GM12864 (cell line): ENCODE measurements at regions not wholly inside any gene's neighbourhood (a gene's known extent, or its start where the extent isn't known, plus 50 kb on each side); places are given as distances from the start of the nearest gene placed in this dataset.

ENCODE experiments used
- DNase-seq: peaks from one replicate; pipeline ENCODE4 v3.0.0-alpha.2; 2011; ENCODE audit warnings: low read depth
- H3K4me3 ChIP-seq: 2 replicates; pipeline ENCODE4 v1.5.1; 2011; ENCODE audit warnings: mild to moderate bottlenecking, low read depth, low read length, control low read depth
- TF ChIP-seq, protein P1 (sequence below): IDR thresholded peaks from 2 replicates; pipeline ENCODE4 v1.5.1; 2011; ENCODE audit warnings: low read depth, mild to moderate bottlenecking, moderate library complexity, low read length, control low read depth, inconsistent platforms; ENCODE audit errors: missing control alignments

DNA sequence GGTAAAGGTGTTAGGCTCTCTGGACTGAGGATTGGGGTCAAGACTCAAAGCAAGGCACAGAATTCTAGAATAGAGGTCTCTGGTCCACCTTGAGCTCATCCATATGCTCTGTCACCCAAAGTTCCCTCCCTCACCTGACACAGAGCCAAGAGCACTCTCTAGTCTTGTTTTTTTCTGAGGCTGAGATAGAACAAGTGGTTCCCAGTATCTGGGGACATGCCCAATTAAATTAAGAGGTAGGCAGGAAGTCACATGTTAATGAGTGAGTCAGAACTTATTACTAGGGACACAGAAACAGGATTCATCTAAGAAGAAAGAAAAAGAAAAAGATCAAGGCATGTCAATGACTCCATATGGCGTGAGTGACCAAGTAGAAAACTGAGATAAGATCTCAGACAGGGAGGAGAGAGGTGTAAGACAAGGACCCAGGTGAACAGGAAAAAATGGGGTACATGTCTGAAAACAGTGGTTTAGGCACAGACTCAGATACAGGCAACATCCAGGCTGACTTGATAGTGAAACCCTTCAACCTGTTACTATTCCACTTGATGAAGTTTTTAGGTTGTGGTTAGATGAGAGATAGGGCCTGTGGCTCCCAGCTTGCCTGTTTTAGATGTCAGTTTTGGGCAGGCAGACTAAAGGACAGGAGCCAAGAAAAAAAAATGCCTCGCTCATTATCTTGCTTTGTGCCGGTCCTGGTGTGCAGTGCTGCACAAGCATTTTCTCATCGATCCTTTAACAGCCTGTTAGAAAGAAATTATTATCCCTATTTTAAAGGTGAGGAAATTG lies 609.9 kb downstream of the CCSER2 start:
- no peak overlapping the region for H3K4me3 ChIP-seq

DNA sequence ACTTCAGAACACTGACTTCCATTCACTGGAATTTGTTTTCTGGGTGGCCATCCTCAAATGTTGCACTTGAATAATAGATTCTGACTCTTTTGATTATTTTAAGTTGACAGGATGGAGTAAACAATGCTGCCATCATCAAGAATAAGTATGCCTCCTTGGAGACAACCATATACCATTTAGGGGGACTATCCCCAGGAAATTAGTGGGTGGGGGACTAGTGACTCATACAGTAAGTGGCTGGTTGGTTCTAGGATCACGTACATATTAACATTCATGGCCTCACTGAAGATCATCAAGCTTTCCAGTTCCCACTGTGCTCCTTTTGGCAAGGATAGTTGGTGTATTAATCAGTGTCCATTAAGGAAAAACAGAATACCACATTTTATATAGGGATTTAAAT lies 615.2 kb downstream of the CCSER2 start:
- no peak overlapping the region for H3K4me3 ChIP-seq
- TF ChIP-seq, protein P1, sequence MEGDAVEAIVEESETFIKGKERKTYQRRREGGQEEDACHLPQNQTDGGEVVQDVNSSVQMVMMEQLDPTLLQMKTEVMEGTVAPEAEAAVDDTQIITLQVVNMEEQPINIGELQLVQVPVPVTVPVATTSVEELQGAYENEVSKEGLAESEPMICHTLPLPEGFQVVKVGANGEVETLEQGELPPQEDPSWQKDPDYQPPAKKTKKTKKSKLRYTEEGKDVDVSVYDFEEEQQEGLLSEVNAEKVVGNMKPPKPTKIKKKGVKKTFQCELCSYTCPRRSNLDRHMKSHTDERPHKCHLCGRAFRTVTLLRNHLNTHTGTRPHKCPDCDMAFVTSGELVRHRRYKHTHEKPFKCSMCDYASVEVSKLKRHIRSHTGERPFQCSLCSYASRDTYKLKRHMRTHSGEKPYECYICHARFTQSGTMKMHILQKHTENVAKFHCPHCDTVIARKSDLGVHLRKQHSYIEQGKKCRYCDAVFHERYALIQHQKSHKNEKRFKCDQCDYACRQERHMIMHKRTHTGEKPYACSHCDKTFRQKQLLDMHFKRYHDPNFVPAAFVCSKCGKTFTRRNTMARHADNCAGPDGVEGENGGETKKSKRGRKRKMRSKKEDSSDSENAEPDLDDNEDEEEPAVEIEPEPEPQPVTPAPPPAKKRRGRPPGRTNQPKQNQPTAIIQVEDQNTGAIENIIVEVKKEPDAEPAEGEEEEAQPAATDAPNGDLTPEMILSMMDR = no peak

More for the DNA sequence above, 609.9 kb downstream of the CCSER2 start:
- DNase-seq = no peak
- TF ChIP-seq, protein P1 = no peak

DNA sequence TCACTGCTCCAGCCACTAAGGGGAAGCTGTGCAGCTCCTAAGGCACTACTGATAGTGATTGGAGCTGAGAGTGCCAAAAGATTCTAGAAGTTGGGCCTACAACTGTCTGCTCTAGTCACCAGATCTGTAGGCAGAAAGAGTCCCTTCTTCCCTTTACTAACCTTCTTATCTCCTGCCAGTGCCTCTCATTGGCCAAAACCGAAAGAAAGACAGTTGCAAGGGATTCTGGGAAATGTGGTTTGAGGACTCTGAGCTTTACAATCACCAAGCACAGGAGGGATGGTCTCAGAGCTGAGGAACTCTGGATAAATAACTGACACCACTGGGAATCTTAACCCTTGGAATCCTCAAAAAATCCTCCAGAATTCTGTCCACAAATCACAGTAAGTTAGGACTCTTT lies 615.8 kb downstream of the CCSER2 start:
- TF ChIP-seq, protein P1 = no peak
- H3K4me3 ChIP-seq = no peak overlapping the region
- no peak for DNase-seq

More for the DNA sequence above, 615.2 kb downstream of the CCSER2 start:
- DNase-seq = no peak

DNA sequence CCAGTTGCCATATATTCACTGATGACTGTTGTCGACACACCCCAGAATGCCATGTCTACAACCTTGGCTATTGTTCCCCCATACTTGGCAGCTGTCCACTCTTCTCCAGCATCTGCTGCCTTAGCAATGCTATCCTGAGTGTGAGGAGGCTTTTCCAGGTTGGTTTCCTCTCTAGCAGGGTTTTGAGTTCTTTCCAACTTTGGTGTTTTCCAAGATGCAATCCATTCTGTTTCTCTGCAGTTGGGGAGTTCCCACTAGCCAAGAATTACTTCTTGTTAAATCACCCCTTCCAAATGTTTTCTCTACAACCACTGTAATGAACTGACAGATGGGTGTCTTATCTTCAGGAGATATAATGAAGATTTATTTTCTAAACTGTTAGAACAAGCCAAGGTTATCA lies 617.4 kb downstream of the CCSER2 start:
- TF ChIP-seq, protein P1 = no peak
- no peak for DNase-seq
- H3K4me3 ChIP-seq = no peak overlapping the region

DNA sequence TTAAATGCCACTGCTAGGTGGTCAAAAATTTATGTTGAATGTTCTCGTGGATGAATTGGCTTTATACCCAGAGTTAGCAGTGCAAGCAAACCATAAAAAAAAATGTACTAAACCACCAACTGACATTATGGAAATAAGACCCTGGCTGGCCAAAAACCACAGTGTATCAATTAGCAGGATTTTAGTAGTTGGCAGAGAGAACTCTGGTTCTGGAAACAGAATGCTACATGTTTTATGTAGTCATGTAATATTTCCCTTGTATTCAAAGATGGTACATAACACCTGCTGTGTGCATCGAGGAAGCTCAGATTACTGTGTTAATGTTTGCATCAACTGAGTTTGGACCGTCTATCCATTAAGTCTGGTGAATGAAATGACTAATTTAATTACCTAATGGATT lies 618.5 kb downstream of the CCSER2 start:
- TF ChIP-seq, protein P1 = no peak
- no peak overlapping the region for H3K4me3 ChIP-seq
- DNase-seq = no peak

DNA sequence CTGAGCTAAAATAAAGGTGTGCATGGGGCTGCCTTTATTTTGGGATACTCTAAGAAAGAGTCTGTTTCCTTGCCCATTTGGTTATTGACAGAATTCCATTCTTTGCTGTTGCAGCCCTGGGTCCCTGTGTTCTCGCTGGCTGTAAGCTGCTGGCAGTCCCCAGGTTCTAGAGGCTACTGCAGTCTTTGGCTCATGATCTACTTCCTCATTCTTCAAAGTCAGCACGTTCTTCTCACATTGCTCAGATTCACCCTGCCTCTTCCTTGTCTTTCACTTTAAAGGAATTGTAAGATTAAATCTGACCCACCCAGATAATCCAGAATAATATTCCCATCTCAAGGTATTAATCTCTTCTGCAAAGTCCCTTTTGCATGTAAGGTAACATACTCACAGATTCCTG lies 620.3 kb downstream of the CCSER2 start:
- TF ChIP-seq, protein P1 = no peak
- no peak overlapping the region for H3K4me3 ChIP-seq
- DNase-seq = no peak

DNA sequence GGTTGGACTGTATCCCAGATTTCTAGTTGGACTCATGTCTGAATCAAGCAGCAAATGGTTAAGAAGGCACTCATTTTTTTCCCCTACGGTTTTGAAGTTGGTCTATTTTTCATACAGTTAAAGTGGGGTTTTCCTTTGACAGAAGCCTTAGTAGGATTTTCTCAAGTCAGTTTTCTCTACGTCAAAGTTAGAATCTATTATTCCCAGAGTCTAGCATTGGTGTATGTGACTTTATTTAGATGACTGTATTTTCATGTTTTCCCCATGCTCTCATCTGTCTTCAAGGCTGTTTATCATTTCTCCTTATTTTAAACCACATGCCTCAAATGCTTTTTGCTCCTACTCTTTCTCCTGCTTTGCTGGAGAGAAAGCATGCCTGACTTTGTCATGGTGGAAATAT lies 623.2 kb downstream of the CCSER2 start:
- TF ChIP-seq, protein P1 = no peak
- DNase-seq = no peak
- no peak overlapping the region for H3K4me3 ChIP-seq
